ENCODE measurements at regions not wholly inside any gene's neighbourhood (a gene's known extent, or its start where the extent isn't known, plus 50 kb on each side); places are given as distances from the start of the nearest gene placed in this dataset.

- no peak for TF ChIP-seq RERE (CRISPR knock-in tag; IDR thresholded peaks at IDR 0.05; ENCODE audit: low read depth)
- no peak for TF ChIP-seq ATF2 (CRISPR knock-in tag; IDR thresholded peaks at IDR 0.05)
- TF ChIP-seq NBN (conservative IDR thresholded peaks at IDR 0.05): no peak
- TF ChIP-seq STAT6 (CRISPR knock-in tag; IDR thresholded peaks at IDR 0.05; ENCODE audit: borderline replicate concordance): no peak
- TF ChIP-seq CC2D1A (CRISPR knock-in tag; IDR thresholded peaks at IDR 0.05): no peak
- no peak for TF ChIP-seq SRY (CRISPR knock-in tag; IDR thresholded peaks at IDR 0.05)
Measured at GRCh38 chr1:164937291-164937690, 378.3 kb downstream of the PBX1 start.
